Natural killer cell (primary cell): ENCODE measurements at regions not wholly inside any gene's neighbourhood (a gene's known extent, or its start where the extent isn't known, plus 50 kb on each side); places are given as distances from the start of the nearest gene placed in this dataset.

ENCODE experiments used
- ATAC-seq, 3 donors: fragments of 150-1000 bp in 2 of 3; fragments of 200-7000 bp in 1 of 3; cut with Tn5 transposase; 1 replicate in 1 of 3; 2 replicates in 2 of 3; pipeline ENCODE4 v1.10.0; 2021; ENCODE audit warnings: mild to moderate bottlenecking in 2 of 3, moderate library complexity in 2 of 3
- DNase-seq, 2 donors: peaks; one replicate each; pipeline versions ENCODE4 v3.0.0 to v3.0.0-alpha.2; 2013 to 2021; ENCODE audit warnings: mixed read lengths in 1 of 2
- H3K27ac ChIP-seq: one replicate; pipeline ENCODE4 v1.5.1; 2013; ENCODE audit warnings: mild to moderate bottlenecking, low read length
- H3K27me3 ChIP-seq: one replicate; pipeline ENCODE4 v1.6.1; 2013; ENCODE audit warnings: low read length; ENCODE audit not compliant: control insufficient read depth, insufficient read depth
- H3K36me3 ChIP-seq: one replicate; pipeline ENCODE4 v1.6.1; 2013; ENCODE audit warnings: low read length; ENCODE audit not compliant: control insufficient read depth, insufficient read depth
- H3K4me1 ChIP-seq: one replicate; pipeline ENCODE4 v1.6.1; 2013; ENCODE audit warnings: low read length; ENCODE audit not compliant: control insufficient read depth, insufficient read depth
- H3K4me3 ChIP-seq: one replicate; pipeline ENCODE4 v1.5.1; 2013; ENCODE audit warnings: low read length
- H3K9me3 ChIP-seq: one replicate; pipeline ENCODE4 v1.6.1; 2013; ENCODE audit warnings: low read length; ENCODE audit not compliant: control insufficient read depth, insufficient read depth
- H3K27ac Mint-ChIP-seq, 2 donors: one replicate each; pipeline ENCODE4 v1.8.0; 2022; ENCODE audit warnings: mild to moderate bottlenecking in 2 of 2, mixed read lengths in 2 of 2, moderate library complexity in 1 of 2
- H3K27me3 Mint-ChIP-seq, 2 donors: one replicate each; pipeline ENCODE4 v1.8.0; 2022; ENCODE audit warnings: low read depth in 2 of 2, mixed read lengths in 2 of 2
- H3K36me3 Mint-ChIP-seq: one replicate; pipeline ENCODE4 v1.8.0; 2022; ENCODE audit warnings: mixed read lengths
- H3K4me1 Mint-ChIP-seq, 2 donors: one replicate each; pipeline ENCODE4 v1.8.0; 2022; ENCODE audit warnings: mixed read lengths in 2 of 2
- H3K4me3 Mint-ChIP-seq: one replicate; pipeline ENCODE4 v1.8.0; 2022; ENCODE audit warnings: mild to moderate bottlenecking, moderate library complexity, mixed read lengths
- H3K9me3 Mint-ChIP-seq, 2 donors: one replicate each; pipeline ENCODE4 v1.8.0; 2022; ENCODE audit warnings: mixed read lengths in 2 of 2
- WGBS: methylation state at CpG from one replicate; pipeline ENCODE4 v1.1.7; 2013; ENCODE audit warnings: missing lambda C conversion rate; ENCODE audit not compliant: insufficient coverage; 5-methylcytosine and 5-hydroxymethylcytosine counted together
- intact Hi-C: fragments of 100-400 bp; cut with micrococcal nuclease; formaldehyde crosslinking; loops from one replicate; pipeline ENCODE4 v1.14.2; 2022
- TF ChIP-seq, protein P1 (sequence below): fragments of 200-600 bp; IDR thresholded peaks from one replicate; pipeline ENCODE4 v1.8.0; 2022; ENCODE audit warnings: antibody characterized with exemption

DNA sequence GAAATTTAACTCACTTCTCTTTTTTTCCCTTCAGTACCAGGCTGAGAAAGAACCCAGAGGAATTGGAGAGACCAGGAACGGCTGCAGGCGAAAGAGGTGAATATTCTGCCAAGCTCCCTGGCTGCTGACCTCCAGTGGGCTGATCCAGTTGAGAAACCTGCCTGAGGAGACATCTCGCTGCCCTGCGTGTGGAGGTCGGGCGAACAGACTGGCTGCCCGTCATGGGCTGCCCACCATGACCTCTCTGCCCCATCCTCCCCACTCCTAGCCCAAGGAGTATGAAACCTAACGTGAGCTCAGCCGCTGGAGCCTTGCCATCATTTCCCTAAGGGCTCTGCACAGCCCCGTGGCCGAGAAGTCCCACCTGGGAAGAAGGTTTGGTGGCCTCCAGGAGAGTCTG, 148.8 kb upstream of the SALL3 start:
- no peaks in the 10 kb centered on the region for H3K9me3 ChIP-seq
- Mint-ChIP-seq H3K27me3 (peaks cover 7 to 15% of the 10 kb centered on the region in 2 donors), H3K9me3 (no peaks in the 10 kb centered on the region), H3K36me3 (no peaks in the 10 kb centered on the region), H3K27ac (no peak overlapping the region), H3K4me3 (no peak overlapping the region), H3K4me1 (no peaks in the 10 kb centered on the region)
- no peak overlapping the region for H3K27ac ChIP-seq
- DNase-seq (no peak), ATAC-seq (no peak)
- H3K27me3 ChIP-seq = no peaks in the 10 kb centered on the region
- WGBS = 82% methylated on average over 11 of the region's 11 CpGs
- H3K4me1 ChIP-seq = no peaks in the 10 kb centered on the region
- TF ChIP-seq, protein P1, sequence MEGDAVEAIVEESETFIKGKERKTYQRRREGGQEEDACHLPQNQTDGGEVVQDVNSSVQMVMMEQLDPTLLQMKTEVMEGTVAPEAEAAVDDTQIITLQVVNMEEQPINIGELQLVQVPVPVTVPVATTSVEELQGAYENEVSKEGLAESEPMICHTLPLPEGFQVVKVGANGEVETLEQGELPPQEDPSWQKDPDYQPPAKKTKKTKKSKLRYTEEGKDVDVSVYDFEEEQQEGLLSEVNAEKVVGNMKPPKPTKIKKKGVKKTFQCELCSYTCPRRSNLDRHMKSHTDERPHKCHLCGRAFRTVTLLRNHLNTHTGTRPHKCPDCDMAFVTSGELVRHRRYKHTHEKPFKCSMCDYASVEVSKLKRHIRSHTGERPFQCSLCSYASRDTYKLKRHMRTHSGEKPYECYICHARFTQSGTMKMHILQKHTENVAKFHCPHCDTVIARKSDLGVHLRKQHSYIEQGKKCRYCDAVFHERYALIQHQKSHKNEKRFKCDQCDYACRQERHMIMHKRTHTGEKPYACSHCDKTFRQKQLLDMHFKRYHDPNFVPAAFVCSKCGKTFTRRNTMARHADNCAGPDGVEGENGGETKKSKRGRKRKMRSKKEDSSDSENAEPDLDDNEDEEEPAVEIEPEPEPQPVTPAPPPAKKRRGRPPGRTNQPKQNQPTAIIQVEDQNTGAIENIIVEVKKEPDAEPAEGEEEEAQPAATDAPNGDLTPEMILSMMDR = no peak
- intact Hi-C loops = no loop called here
- no peaks in the 10 kb centered on the region for H3K36me3 ChIP-seq
- no peak overlapping the region for H3K4me3 ChIP-seq

DNA sequence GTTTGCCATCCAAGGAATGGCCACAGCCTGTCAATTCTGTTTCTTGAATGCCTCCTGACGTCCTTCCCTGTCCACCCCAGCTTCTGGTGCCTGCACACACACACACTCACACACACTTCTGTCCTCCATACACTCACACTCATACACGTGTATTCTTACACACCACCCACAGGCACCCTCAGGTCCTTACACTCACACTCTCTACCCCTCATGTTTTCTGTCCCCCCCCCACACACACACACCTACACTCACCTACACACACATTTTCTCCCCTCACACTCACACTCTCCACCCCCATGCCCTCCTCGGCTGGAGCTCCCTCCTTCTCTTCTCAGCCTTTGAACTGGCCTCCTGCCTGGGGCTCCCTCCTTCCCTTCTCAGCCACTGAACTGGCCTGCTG, 148.0 kb upstream of the SALL3 start:
- Mint-ChIP-seq H3K27ac (no peak overlapping the region), H3K27me3 (peaks cover 7 to 15% of the 10 kb centered on the region in 2 donors), H3K9me3 (no peaks in the 10 kb centered on the region), H3K36me3 (no peaks in the 10 kb centered on the region), H3K4me1 (no peaks in the 10 kb centered on the region), H3K4me3 (no peak overlapping the region)
- intact Hi-C loops = no loop called here
- Histone ChIP-seq H3K4me3 (no peak overlapping the region), H3K36me3 (no peaks in the 10 kb centered on the region), H3K9me3 (no peaks in the 10 kb centered on the region), H3K27ac (no peak overlapping the region), H3K27me3 (no peaks in the 10 kb centered on the region), H3K4me1 (no peaks in the 10 kb centered on the region)
- 51% methylated on average over 3 of the region's 3 CpGs for WGBS
- ATAC-seq = no peak
- TF ChIP-seq, protein P1 = no peak
- DNase-seq = no peak

DNA sequence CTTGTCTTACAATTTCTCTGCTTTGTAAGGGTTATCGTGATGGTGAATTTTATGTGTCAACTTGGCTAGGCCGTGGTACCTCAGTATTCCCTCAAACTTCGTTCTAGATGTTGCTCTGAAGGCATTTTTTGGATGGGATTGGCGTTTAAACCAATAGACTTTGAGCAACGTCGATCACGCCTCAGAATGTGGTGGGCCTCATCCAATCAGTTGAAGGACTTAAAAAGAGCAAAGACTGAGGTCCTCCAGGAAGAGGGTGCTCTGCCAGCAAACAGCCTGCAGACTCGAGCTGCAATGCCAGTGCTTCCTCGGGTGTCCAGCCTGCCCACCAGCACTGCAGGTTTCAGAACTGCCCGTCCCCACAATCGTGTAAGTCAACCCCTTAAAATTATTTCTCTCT, 145.8 kb upstream of the SALL3 start:
- Histone ChIP-seq H3K4me3 (no peak overlapping the region), H3K27ac (no peak overlapping the region), H3K9me3 (no peaks in the 10 kb centered on the region), H3K27me3 (no peaks in the 10 kb centered on the region), H3K36me3 (no peaks in the 10 kb centered on the region), H3K4me1 (no peaks in the 10 kb centered on the region)
- ATAC-seq = no peak
- Mint-ChIP-seq H3K36me3 (no peaks in the 10 kb centered on the region), H3K9me3 (peaks cover 0 to 1% of the 10 kb centered on the region in 2 donors), H3K4me1 (no peaks in the 10 kb centered on the region), H3K4me3 (no peak overlapping the region), H3K27ac (no peak overlapping the region), H3K27me3 (peaks cover 7 to 12% of the 10 kb centered on the region in 2 donors)
- no peak for DNase-seq
- 81% methylated on average over 11 of the region's 11 CpGs for WGBS
- TF ChIP-seq, protein P1 = no peak
- intact Hi-C loops = no loop called here

DNA sequence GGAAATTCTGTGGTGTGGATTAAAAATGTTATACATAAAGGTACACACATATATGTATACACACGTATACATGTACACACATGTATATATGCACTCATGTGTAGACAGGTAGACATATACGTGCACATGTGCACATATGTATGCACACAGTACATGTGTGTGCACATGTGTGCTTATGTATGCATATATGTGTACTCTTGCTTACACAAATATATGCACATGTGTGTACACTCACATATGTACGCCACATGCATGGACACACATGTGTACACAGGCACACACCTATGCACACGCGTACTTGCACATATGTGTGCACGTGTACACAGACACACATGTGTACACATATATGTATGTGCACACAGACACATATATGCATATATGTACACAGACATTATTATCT, 142.8 kb upstream of the SALL3 start:
- intact Hi-C loops = no loop called here
- peak in 1 of 3 donors; percentile 43 for ATAC-seq

More for the DNA sequence above, 142.8 kb upstream of the SALL3 start:
- DNase-seq = no peak
- no peaks in the 10 kb centered on the region for H3K4me1 ChIP-seq
- H3K27ac ChIP-seq = no peak overlapping the region
- H3K4me3 ChIP-seq = no peak overlapping the region
- no peaks in the 10 kb centered on the region for H3K9me3 ChIP-seq
- H3K27ac Mint-ChIP-seq = no peak overlapping the region
- WGBS = 92% methylated on average over 6 of the region's 6 CpGs
- H3K36me3 Mint-ChIP-seq = no peaks in the 10 kb centered on the region
- TF ChIP-seq, protein P1 = no peak
- no peaks in the 10 kb centered on the region for H3K36me3 ChIP-seq
- H3K27me3 ChIP-seq = no peaks in the 10 kb centered on the region
- H3K27me3 Mint-ChIP-seq = peaks cover 7% of the 10 kb centered on the region in 2 donors
- no peak overlapping the region for H3K4me3 Mint-ChIP-seq
- no peaks in the 10 kb centered on the region for H3K4me1 Mint-ChIP-seq
- peaks cover 0 to 17% of the 10 kb centered on the region in 2 donors for H3K9me3 Mint-ChIP-seq
